ENCODE measurements at regions not wholly inside any gene's neighbourhood (a gene's known extent, or its start where the extent isn't known, plus 50 kb on each side); places are given as distances from the start of the nearest gene placed in this dataset.

DNA sequence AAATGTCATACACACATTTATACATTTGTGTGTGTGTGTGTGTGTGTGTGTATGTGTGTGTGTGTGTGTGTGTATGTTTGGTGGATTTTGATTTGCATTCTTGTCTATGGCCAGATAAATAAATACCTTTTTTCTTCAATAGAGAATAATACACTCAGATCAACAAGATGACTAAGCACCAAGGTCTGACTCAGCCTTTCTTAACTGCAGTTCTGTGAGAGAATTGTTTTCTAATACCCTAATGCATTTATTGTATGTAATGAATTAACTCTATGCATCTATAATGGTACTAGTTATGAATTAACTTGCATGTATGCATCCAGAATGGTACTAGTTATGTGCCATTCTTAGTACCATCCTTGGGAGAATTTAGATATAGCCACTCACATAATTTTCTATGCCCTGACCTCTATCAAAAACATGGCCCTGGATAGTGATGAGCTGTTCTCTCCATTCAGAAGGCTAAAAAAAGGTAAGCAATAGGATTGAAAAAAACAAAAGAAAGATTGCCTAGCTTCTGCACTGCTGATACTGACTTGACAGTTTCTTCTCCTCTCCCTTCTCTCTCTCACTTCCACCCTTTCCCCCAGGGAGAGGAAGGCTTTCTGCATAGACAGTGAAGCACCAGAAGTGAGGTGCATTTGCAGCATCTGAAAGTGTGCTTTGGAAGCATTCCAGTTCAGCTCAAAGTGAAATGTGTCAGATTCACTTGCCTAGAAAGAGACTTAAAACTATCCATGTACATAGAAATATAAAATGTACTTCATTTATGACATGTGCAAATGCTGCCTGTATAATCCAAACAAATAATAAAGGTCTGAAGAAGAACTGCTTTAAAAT is 55.1 kb upstream of the CCDC112 start:
- Histone ChIP-seq H3K27ac (ENCODE audit: low read depth in 1 of 2, low read length in 2 of 2) (no peak overlapping the region), H3K9ac (ENCODE audit: low read depth in 1 of 2, low read length in 2 of 2) (no peak overlapping the region), H3K4me1 (ENCODE audit: control insufficient read depth in 4 of 4, insufficient read depth in 4 of 4, low read length in 3 of 4) (peaks cover 0 to 17% (median 2%) of the 10 kb centered on the region in 4 donors), H3K4me3 (ENCODE audit: low read depth in 1 of 3, low read length in 3 of 3) (no peak overlapping the region), H3K36me3 (ENCODE audit: control insufficient read depth in 4 of 4, insufficient read depth in 3 of 4, low read depth in 1 of 4, low read length in 3 of 4) (no peaks in the 10 kb centered on the region), H3K9me3 (ENCODE audit: control insufficient read depth in 4 of 4, low read length in 3 of 4) (no peaks in the 10 kb centered on the region), H3K27me3 (ENCODE audit: control insufficient read depth in 4 of 4, insufficient read depth in 4 of 4, low read length in 3 of 4) (no peaks in the 10 kb centered on the region)
- DNase-seq (ENCODE audit: low spot score) = no peak
- TF ChIP-seq, protein P1, sequence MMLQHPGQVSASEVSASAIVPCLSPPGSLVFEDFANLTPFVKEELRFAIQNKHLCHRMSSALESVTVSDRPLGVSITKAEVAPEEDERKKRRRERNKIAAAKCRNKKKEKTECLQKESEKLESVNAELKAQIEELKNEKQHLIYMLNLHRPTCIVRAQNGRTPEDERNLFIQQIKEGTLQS (IDR thresholded peaks at IDR 0.05) = no peak
- no peak for TF ChIP-seq CTCF (IDR thresholded peaks at IDR 0.05; ENCODE audit: low read depth, low read length, missing input control)
- TF ChIP-seq FOXA2 (IDR thresholded peaks at IDR 0.05) = no peak
- TF ChIP-seq EGR1 (IDR thresholded peaks at IDR 0.05; ENCODE audit: low read depth in 2 of 2) = no peak
- TF ChIP-seq HNF4G (IDR thresholded peaks at IDR 0.05) = no peak
- TF ChIP-seq YY1 (IDR thresholded peaks at IDR 0.05) = no peak
- TF ChIP-seq NR2F2 (IDR thresholded peaks at IDR 0.05) = no peak
- no peak for TF ChIP-seq TAF1 (conservative IDR thresholded peaks at IDR 0.05)
- TF ChIP-seq RAD21 (IDR thresholded peaks at IDR 0.05) = no peak
- TF ChIP-seq, protein P2, sequence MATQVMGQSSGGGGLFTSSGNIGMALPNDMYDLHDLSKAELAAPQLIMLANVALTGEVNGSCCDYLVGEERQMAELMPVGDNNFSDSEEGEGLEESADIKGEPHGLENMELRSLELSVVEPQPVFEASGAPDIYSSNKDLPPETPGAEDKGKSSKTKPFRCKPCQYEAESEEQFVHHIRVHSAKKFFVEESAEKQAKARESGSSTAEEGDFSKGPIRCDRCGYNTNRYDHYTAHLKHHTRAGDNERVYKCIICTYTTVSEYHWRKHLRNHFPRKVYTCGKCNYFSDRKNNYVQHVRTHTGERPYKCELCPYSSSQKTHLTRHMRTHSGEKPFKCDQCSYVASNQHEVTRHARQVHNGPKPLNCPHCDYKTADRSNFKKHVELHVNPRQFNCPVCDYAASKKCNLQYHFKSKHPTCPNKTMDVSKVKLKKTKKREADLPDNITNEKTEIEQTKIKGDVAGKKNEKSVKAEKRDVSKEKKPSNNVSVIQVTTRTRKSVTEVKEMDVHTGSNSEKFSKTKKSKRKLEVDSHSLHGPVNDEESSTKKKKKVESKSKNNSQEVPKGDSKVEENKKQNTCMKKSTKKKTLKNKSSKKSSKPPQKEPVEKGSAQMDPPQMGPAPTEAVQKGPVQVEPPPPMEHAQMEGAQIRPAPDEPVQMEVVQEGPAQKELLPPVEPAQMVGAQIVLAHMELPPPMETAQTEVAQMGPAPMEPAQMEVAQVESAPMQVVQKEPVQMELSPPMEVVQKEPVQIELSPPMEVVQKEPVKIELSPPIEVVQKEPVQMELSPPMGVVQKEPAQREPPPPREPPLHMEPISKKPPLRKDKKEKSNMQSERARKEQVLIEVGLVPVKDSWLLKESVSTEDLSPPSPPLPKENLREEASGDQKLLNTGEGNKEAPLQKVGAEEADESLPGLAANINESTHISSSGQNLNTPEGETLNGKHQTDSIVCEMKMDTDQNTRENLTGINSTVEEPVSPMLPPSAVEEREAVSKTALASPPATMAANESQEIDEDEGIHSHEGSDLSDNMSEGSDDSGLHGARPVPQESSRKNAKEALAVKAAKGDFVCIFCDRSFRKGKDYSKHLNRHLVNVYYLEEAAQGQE (IDR thresholded peaks at IDR 0.05) = no peak
- no peak for TF ChIP-seq SP1 (IDR thresholded peaks at IDR 0.05)
- TF ChIP-seq HNF4A (conservative IDR thresholded peaks at IDR 0.05) = no peak
- TF ChIP-seq JUND (IDR thresholded peaks at IDR 0.05) = no peak
- TF ChIP-seq GABPA (IDR thresholded peaks at IDR 0.05 in 1 of 2, conservative IDR thresholded peaks at IDR 0.05 in 1 of 2) = no peak

DNA sequence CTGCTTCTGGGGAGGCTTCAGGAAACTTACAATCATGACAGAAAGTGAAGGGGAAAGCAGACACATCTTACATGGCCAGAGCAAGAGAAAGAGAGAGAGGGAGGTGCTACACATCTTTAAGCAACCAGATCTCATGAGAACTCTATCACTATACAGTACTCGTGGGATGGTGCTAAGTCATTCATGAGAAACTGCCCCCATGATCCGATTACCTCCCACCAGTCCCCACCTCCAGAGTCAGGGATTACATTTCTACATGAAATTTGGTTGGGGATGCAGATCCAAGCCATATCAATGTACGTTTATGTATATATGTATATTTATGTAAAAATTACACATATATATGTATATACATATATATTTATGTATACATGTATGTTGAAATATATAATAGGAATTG is 54.4 kb upstream of the CCDC112 start:
- Histone ChIP-seq H3K9ac (ENCODE audit: low read depth in 1 of 2, low read length in 2 of 2) (no peak overlapping the region), H3K36me3 (ENCODE audit: control insufficient read depth in 4 of 4, insufficient read depth in 3 of 4, low read depth in 1 of 4, low read length in 3 of 4) (no peaks in the 10 kb centered on the region), H3K9me3 (ENCODE audit: control insufficient read depth in 4 of 4, low read length in 3 of 4) (no peaks in the 10 kb centered on the region), H3K27me3 (ENCODE audit: control insufficient read depth in 4 of 4, insufficient read depth in 4 of 4, low read length in 3 of 4) (no peaks in the 10 kb centered on the region), H3K4me1 (ENCODE audit: control insufficient read depth in 4 of 4, insufficient read depth in 4 of 4, low read length in 3 of 4) (peaks cover 0 to 17% (median 2%) of the 10 kb centered on the region in 4 donors), H3K4me3 (ENCODE audit: low read depth in 1 of 3, low read length in 3 of 3) (no peak overlapping the region), H3K27ac (ENCODE audit: low read depth in 1 of 2, low read length in 2 of 2) (no peak overlapping the region)
- no peak for TF ChIP-seq GABPA (IDR thresholded peaks at IDR 0.05 in 1 of 2, conservative IDR thresholded peaks at IDR 0.05 in 1 of 2)
- WGBS = 92% methylated on average over 3 of the region's 3 CpGs
- no peak for DNase-seq (ENCODE audit: low spot score)

Measured in liver (tissue), 8 donors.